Lower leg skin (tissue), 4 donors: ENCODE measurements at regions not wholly inside any gene's neighbourhood (a gene's known extent, or its start where the extent isn't known, plus 50 kb on each side); places are given as distances from the start of the nearest gene placed in this dataset.
"Not testable (repeated sequence)": the region's sequence is repeated elsewhere in the genome, so short reads cannot be mapped to it uniquely, and the experiment has no call there.

Experiments
- DNase-seq, 2 donors: peaks; one replicate each; pipeline ENCODE4 v3.0.0-alpha.2; 2019; ENCODE audit warnings: low spot score in 2 of 2
- H3K4me3 ChIP-seq: fragments of 200-600 bp; sonication (generic); 2 replicates; pipeline ENCODE4 v1.5.1; 2017; ENCODE audit warnings: mild to moderate bottlenecking, low read depth; ENCODE audit not compliant: poor library complexity, severe bottlenecking
- POLR2A ChIP-seq, 2 donors: fragments of 450-650 bp; IDR thresholded peaks; one replicate each; pipeline ENCODE4 v1.6.1; 2016 to 2017; ENCODE audit warnings: antibody characterized with exemption in 2 of 2, mild to moderate bottlenecking in 1 of 2, moderate library complexity in 1 of 2
- WGBS, 2 donors: methylation state at CpG; one replicate each; pipeline ENCODE4 v1.1.5; 2018; 5-methylcytosine and 5-hydroxymethylcytosine counted together
- intact Hi-C: fragments of 100-400 bp; cut with DNase I; formaldehyde crosslinking; loops from one replicate; pipeline ENCODE4 v1.15.0; 2023; ENCODE audit warnings: low total_unique reads
- TF ChIP-seq, protein P1 (sequence below), 3 donors: fragments of 450-650 bp; IDR thresholded peaks; one replicate each; pipeline ENCODE4 v1.5.1; 2016; ENCODE audit warnings: antibody characterized with exemption in 3 of 3, mild to moderate bottlenecking in 3 of 3, moderate library complexity in 2 of 3

DNA sequence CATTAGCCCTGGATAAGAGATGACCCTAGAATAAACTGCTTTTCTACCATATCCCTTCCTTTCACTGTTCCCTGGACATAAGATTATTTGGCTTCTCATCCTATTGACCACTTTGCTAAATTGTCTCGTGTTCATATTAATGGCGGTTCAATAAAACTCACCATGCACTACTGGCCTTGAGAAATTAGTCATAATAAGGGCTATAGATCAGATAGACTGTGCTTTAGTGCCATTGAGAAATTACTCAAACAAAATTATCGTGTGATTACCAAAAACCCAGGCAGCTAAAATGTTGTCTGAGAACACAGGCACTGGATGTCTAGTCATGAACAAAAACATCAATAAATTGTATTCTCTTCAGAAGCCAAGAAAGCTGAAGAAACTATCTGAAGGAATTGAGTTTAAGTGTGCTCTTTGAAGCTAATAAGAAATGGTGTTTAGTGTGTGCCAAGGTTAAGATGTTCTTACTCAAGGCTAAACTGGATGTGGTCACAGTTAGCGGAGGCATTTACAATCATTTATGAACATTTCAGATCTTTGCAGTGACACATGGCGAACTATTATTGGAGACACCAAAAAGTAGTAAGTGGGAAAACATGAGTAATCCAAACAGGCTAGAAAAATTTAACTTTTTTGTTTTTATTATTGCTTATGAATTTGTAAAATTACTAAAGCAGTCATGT lies 460.4 kb upstream of the RORB start:
- DNase-seq = no peak
- TF ChIP-seq, protein P1, sequence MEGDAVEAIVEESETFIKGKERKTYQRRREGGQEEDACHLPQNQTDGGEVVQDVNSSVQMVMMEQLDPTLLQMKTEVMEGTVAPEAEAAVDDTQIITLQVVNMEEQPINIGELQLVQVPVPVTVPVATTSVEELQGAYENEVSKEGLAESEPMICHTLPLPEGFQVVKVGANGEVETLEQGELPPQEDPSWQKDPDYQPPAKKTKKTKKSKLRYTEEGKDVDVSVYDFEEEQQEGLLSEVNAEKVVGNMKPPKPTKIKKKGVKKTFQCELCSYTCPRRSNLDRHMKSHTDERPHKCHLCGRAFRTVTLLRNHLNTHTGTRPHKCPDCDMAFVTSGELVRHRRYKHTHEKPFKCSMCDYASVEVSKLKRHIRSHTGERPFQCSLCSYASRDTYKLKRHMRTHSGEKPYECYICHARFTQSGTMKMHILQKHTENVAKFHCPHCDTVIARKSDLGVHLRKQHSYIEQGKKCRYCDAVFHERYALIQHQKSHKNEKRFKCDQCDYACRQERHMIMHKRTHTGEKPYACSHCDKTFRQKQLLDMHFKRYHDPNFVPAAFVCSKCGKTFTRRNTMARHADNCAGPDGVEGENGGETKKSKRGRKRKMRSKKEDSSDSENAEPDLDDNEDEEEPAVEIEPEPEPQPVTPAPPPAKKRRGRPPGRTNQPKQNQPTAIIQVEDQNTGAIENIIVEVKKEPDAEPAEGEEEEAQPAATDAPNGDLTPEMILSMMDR (IDR thresholded peaks at IDR 0.05) = no peak
- TF ChIP-seq POLR2A (IDR thresholded peaks at IDR 0.05) = no peak
- intact Hi-C loops = no loop called here
- WGBS, 2 donors = 78 to 84% methylated on average over 5 of the region's 5 CpGs
- H3K4me3 ChIP-seq = no peak overlapping the region

DNA sequence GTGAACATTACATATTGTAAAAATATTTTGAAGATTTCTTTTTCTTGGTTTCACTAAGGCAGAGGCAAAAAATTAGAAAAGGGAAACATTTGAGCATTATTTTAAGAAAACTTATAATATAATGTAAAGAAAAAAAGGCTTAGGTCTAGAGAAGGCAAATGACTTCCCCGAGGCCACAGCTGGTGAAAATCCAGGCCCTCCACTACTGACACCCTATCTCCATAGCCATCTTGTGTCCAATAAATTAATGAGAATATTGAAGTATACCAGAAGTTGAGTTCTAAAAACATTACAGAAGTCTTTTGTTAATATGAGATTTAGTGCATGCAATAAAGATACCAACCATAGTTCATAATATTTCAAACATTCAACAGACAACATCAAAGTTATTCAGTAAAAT lies 459.9 kb upstream of the RORB start:
- WGBS, 2 donors = 76 to 94% methylated on average over 1 of the region's 1 CpG
- TF ChIP-seq POLR2A (IDR thresholded peaks at IDR 0.05) = no peak
- TF ChIP-seq, protein P1 (IDR thresholded peaks at IDR 0.05) = no peak
- H3K4me3 ChIP-seq = no peak overlapping the region
- intact Hi-C loops = no loop called here
- DNase-seq = no peak

DNA sequence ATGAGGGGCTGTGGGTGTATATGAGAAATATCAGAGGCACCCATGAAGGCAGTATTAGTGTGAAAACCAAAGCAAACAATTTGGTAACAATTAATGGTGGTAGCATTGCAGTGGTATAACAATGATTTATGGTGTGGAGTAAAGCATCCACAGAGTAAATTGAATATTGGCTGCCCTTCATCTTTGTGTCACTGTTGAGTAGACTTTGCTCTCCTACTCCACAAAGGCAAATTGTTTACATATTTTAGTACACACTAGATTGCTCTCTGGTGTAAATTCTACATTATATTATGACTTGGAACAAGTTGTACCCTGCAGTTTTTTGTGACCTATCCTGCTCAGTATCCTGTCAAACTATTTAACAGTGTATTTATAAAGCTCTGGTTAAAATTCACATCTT lies 455.5 kb upstream of the RORB start:
- DNase-seq = no peak
- TF ChIP-seq, protein P1 (IDR thresholded peaks at IDR 0.05) = no peak
- no peak for TF ChIP-seq POLR2A (IDR thresholded peaks at IDR 0.05)
- H3K4me3 ChIP-seq = no peak overlapping the region
- intact Hi-C loops = no loop called here

DNA sequence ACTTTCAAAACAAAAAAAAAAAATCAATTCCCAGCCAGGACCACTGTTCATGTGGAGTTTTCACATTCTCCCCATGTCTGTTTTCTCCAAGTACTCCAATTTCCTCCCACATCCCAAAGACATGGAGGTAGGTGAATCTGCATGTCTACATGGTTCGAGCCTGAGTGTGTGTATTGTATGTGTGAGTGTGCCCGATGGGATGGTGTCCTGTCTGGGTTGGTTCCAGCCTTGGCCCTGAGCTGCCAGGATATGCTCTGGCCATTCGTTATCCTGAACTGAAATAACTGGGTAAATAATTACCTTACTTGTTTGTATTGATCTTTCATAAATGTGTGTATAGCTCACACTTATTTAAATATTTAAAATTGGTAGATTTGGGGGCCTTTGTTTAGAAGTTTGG lies 452.3 kb upstream of the RORB start:
- WGBS, 2 donors = 79 to 84% methylated on average over 3 of the region's 3 CpGs
- TF ChIP-seq, protein P1 (IDR thresholded peaks at IDR 0.05) = no peak
- no peak for TF ChIP-seq POLR2A (IDR thresholded peaks at IDR 0.05)
- no peak for DNase-seq
- no peak overlapping the region for H3K4me3 ChIP-seq
- intact Hi-C loops = no loop called here

DNA sequence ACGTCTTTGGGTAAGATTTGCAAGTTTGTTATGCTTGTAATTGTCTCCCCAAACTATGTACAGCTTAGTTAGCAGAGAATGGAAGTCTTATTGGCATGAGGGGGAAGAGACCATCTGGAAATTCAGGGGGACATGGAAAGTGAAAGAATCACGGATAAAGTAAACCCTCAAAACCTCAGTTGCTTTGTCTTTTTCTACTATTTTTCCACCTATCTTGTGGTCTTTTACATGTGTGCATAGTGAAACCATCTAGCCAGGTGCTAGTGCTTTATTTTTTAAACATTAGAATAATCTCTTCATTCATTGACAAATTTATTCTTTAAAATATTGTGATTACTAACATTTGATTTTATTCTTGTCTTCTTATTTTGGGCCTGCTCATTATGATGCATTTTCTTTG lies 441.1 kb upstream of the RORB start:
- no peak overlapping the region for H3K4me3 ChIP-seq
- intact Hi-C loops = no loop called here
- no peak for DNase-seq
- TF ChIP-seq, protein P1 (IDR thresholded peaks at IDR 0.05) = no peak
- TF ChIP-seq POLR2A (IDR thresholded peaks at IDR 0.05) = no peak
- WGBS, 2 donors = 58 to 61% methylated on average over 2 of the region's 2 CpGs

DNA sequence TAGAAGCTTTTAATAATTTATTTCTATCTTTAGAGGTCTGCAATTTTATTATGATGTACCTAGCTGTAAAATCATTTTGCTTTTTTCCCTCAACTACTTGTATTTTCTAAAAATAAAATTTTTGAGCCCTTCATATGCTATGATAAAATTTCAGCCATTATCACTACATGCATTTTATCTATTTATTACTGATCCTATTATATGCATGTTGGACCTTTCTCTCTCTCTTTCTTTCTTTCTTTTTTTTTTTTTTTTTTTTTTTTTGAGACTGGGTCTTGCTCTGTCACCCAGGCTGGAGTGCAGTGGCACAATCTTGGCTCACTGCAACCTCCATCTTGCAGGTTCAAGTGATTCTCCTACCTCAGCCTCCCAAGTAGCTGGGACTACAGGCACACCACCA lies 440.1 kb upstream of the RORB start:
- intact Hi-C loops, H3K4me3 ChIP-seq: not testable (repeated sequence)

More for the DNA sequence above, 440.1 kb upstream of the RORB start:
- DNase-seq = not testable (repeated sequence)
